Fibroblast of villous mesenchyme (primary cell): ENCODE measurements at regions not wholly inside any gene's neighbourhood (a gene's known extent, or its start where the extent isn't known, plus 50 kb on each side); places are given as distances from the start of the nearest gene placed in this dataset.

Experiments used
- DNase-seq: peaks from one replicate; pipeline ENCODE4 v3.0.0-alpha.2; 2010; ENCODE audit warnings: low read depth
- H3K4me3 ChIP-seq: 2 replicates; pipeline ENCODE4 v1.5.1; 2011; ENCODE audit warnings: low read depth, mild to moderate bottlenecking, low read length
- CTCF ChIP-seq: IDR thresholded peaks from 2 replicates; pipeline ENCODE4 v1.5.1; 2012; ENCODE audit warnings: low read depth, mild to moderate bottlenecking, low read length; ENCODE audit not compliant: insufficient read depth

- no peak for TF ChIP-seq CTCF
- H3K4me3 ChIP-seq = no peak overlapping the region
- no peak for DNase-seq
Measured at GRCh38 chr6:8990075-8990474, 554.7 kb upstream of the SLC35B3 start.

- DNase-seq = peak; percentile 48
- H3K4me3 ChIP-seq = no peak overlapping the region
- peak; percentile 92 for TF ChIP-seq CTCF
Measured at GRCh38 chr6:8983202-8983688, 547.9 kb upstream of the SLC35B3 start.

GRCh38 chr6:8982668-8983067, 547.3 kb upstream of the SLC35B3 start:
- H3K4me3 ChIP-seq = no peak overlapping the region
- DNase-seq = no peak
- no peak for TF ChIP-seq CTCF

GRCh38 chr6:8973395-8973794, 538.0 kb upstream of the SLC35B3 start:
- H3K4me3 ChIP-seq = no peak overlapping the region
- no peak for DNase-seq
- TF ChIP-seq CTCF = no peak

- no peak for DNase-seq
- no peak for TF ChIP-seq CTCF
- no peak overlapping the region for H3K4me3 ChIP-seq
Measured at GRCh38 chr6:8969747-8970146, 534.4 kb upstream of the SLC35B3 start.

GRCh38 chr6:8958894-8959511, 523.7 kb upstream of the SLC35B3 start:
- DNase-seq = peak; percentile 6
- no peak for TF ChIP-seq CTCF
- no peak overlapping the region for H3K4me3 ChIP-seq

- DNase-seq = no peak
- no peak for TF ChIP-seq CTCF
- no peak overlapping the region for H3K4me3 ChIP-seq
Measured at GRCh38 chr6:8953310-8953709, 518.0 kb upstream of the SLC35B3 start.
